ENCODE measurements at regions not wholly inside any gene's neighbourhood (a gene's known extent, or its start where the extent isn't known, plus 50 kb on each side); places are given as distances from the start of the nearest gene placed in this dataset.

DNA sequence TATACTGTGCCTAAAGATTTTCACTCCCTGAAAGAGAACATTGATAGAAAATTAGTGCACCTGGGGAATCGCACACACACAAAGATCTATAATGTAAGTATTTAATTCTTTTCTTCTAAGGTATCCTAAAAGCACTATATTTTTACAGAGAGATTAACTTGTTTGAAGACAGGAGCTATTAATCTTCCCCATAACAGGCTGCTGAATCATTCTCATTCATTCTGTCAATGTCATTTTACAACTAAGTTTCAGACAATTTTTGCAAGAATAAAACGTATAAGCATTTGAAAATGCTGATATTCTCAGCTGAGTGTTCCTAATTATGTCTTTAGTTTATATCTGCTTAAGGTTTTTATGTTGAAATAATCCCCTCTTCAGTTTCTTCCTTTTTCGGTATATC lies 776.7 kb downstream of the NXPH1 start:
- Histone ChIP-seq H3K79me2 (ENCODE audit: low read length) (no peaks in the 10 kb centered on the region), H3K9me3 (ENCODE audit: insufficient read depth, low read length) (no peaks in the 10 kb centered on the region), H2AFZ (ENCODE audit: low read depth, low read length) (no peak overlapping the region), H3K27me3 (ENCODE audit: low read depth, low read length) (no peaks in the 10 kb centered on the region), H3K36me3 (replicated peaks; ENCODE audit: low read depth, low read length) (no peaks in the 10 kb centered on the region), H3K9ac (ENCODE audit: low read length) (no peak overlapping the region), H3K4me3 (ENCODE audit: low read length) (no peak overlapping the region), H4K20me1 (ENCODE audit: insufficient read depth, low read length) (no peaks in the 10 kb centered on the region), H3K27ac (ENCODE audit: low read length) (no peak overlapping the region), H3K4me1 (ENCODE audit: low read length) (peaks cover 6% of the 10 kb centered on the region), H3K4me2 (ENCODE audit: low read length) (no peak overlapping the region)
- TF ChIP-seq, protein P1, sequence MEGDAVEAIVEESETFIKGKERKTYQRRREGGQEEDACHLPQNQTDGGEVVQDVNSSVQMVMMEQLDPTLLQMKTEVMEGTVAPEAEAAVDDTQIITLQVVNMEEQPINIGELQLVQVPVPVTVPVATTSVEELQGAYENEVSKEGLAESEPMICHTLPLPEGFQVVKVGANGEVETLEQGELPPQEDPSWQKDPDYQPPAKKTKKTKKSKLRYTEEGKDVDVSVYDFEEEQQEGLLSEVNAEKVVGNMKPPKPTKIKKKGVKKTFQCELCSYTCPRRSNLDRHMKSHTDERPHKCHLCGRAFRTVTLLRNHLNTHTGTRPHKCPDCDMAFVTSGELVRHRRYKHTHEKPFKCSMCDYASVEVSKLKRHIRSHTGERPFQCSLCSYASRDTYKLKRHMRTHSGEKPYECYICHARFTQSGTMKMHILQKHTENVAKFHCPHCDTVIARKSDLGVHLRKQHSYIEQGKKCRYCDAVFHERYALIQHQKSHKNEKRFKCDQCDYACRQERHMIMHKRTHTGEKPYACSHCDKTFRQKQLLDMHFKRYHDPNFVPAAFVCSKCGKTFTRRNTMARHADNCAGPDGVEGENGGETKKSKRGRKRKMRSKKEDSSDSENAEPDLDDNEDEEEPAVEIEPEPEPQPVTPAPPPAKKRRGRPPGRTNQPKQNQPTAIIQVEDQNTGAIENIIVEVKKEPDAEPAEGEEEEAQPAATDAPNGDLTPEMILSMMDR (IDR thresholded peaks at IDR 0.05; ENCODE audit: low read depth, low read length), result no peak
- TF ChIP-seq EZH2phosphoT487 (IDR thresholded peaks at IDR 0.05; ENCODE audit: low read depth), result no peak

DNA sequence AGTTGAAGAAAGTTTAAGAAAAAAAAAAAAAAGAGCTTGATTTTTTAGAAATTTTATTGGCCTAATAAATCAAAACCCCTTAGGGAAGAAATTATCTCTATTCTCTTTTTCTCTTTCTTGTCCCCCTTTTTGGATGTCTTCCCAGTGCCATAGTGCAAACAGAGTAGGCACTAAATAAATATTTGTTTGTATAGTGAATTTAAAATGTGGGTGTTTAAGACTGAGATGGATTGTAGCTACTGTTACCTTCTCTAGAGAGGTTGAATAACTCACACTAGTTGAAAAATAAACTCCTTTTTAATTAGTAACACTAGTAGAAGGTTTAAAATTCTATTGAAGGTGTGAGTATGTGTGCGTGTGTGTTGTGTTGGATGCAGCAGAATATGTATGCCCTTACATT lies 783.8 kb downstream of the NXPH1 start:
- H3K27me3 ChIP-seq (ENCODE audit: low read depth, low read length), result no peaks in the 10 kb centered on the region
- H3K9ac ChIP-seq (ENCODE audit: low read length), result no peak overlapping the region
- no peak overlapping the region for H3K27ac ChIP-seq (ENCODE audit: low read length)
- no peaks in the 10 kb centered on the region for H3K4me1 ChIP-seq (ENCODE audit: low read length)
- no peaks in the 10 kb centered on the region for H3K79me2 ChIP-seq (ENCODE audit: low read length)
- no peak overlapping the region for H2AFZ ChIP-seq (ENCODE audit: low read depth, low read length)
- H3K4me2 ChIP-seq (ENCODE audit: low read length), result no peak overlapping the region
- H3K36me3 ChIP-seq (replicated peaks; ENCODE audit: low read depth, low read length), result no peaks in the 10 kb centered on the region
- no peak for TF ChIP-seq EZH2phosphoT487 (IDR thresholded peaks at IDR 0.05; ENCODE audit: low read depth)
- TF ChIP-seq, protein P1 (IDR thresholded peaks at IDR 0.05; ENCODE audit: low read depth, low read length), result no peak
- no peaks in the 10 kb centered on the region for H3K9me3 ChIP-seq (ENCODE audit: insufficient read depth, low read length)
- no peaks in the 10 kb centered on the region for H4K20me1 ChIP-seq (ENCODE audit: insufficient read depth, low read length)
- H3K4me3 ChIP-seq (ENCODE audit: low read length), result no peak overlapping the region

DNA sequence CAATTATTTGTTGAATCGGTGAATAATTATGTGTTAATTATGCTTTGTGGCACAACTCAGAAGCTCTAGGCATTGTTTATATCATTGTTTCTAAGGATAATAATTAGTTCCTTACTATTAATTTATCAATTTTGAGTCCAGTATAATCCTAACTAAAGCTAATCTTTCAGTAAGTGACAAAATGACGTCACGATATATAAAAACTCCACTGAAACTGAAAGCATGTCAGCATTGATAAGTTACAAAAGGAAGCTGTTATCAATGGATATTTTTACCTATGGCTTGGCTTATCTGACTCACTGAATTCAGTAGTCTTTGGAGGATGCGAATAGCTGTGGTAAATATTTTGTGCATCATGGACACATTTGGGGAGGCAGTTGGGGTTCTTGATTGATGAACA lies 793.1 kb downstream of the NXPH1 start:
- Histone ChIP-seq H3K36me3 (replicated peaks; ENCODE audit: low read depth, low read length) (no peaks in the 10 kb centered on the region), H3K4me1 (ENCODE audit: low read length) (no peaks in the 10 kb centered on the region), H3K9ac (ENCODE audit: low read length) (no peak overlapping the region), H3K27ac (ENCODE audit: low read length) (no peak overlapping the region), H3K4me3 (ENCODE audit: low read length) (no peak overlapping the region), H3K9me3 (ENCODE audit: insufficient read depth, low read length) (no peaks in the 10 kb centered on the region), H4K20me1 (ENCODE audit: insufficient read depth, low read length) (no peaks in the 10 kb centered on the region), H3K27me3 (ENCODE audit: low read depth, low read length) (no peaks in the 10 kb centered on the region), H2AFZ (ENCODE audit: low read depth, low read length) (no peak overlapping the region), H3K4me2 (ENCODE audit: low read length) (no peak overlapping the region), H3K79me2 (ENCODE audit: low read length) (no peaks in the 10 kb centered on the region)
- no peak for TF ChIP-seq EZH2phosphoT487 (IDR thresholded peaks at IDR 0.05; ENCODE audit: low read depth)
- TF ChIP-seq, protein P1 (IDR thresholded peaks at IDR 0.05; ENCODE audit: low read depth, low read length), result no peak

DNA sequence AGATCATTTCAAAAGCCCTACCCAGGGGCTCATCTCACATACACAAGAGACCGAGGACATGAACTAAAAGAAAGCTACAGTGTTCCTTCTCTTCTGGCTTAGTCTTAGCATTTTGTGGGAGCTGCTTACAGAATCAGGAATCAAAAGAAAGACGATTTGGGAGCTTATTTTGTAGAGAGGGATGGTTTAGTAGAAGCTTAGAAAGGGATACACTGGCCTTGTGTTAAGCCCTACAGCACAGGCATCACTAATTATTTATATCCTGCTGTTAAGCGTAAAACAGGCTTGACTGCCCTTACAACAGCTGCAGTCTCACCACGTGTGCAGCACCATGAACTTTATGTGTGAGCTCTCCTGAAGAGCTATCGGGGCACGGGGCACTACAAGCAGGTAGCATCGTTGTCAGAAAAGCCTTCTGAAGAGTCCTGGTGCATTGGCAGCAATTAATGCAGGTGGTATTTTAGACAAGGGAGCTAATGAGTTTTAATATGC lies 798.3 kb downstream of the NXPH1 start:
- H3K9ac ChIP-seq (ENCODE audit: low read length), result no peak overlapping the region

More for the DNA sequence above, 798.3 kb downstream of the NXPH1 start:
- Histone ChIP-seq H3K4me1 (ENCODE audit: low read length) (no peaks in the 10 kb centered on the region), H3K4me3 (ENCODE audit: low read length) (no peak overlapping the region), H2AFZ (ENCODE audit: low read depth, low read length) (no peak overlapping the region), H4K20me1 (ENCODE audit: insufficient read depth, low read length) (no peaks in the 10 kb centered on the region), H3K27ac (ENCODE audit: low read length) (no peak overlapping the region), H3K9me3 (ENCODE audit: insufficient read depth, low read length) (no peaks in the 10 kb centered on the region), H3K4me2 (ENCODE audit: low read length) (no peak overlapping the region), H3K27me3 (ENCODE audit: low read depth, low read length) (no peaks in the 10 kb centered on the region), H3K36me3 (replicated peaks; ENCODE audit: low read depth, low read length) (no peaks in the 10 kb centered on the region), H3K79me2 (ENCODE audit: low read length) (no peaks in the 10 kb centered on the region)
- no peak for TF ChIP-seq EZH2phosphoT487 (IDR thresholded peaks at IDR 0.05; ENCODE audit: low read depth)
- TF ChIP-seq, protein P1 (IDR thresholded peaks at IDR 0.05; ENCODE audit: low read depth, low read length), result no peak

Data from OCI-LY3 (cell line).